Trophoblast cell (in vitro differentiated cells and primary cell): ENCODE measurements at regions not wholly inside any gene's neighbourhood (a gene's known extent, or its start where the extent isn't known, plus 50 kb on each side); places are given as distances from the start of the nearest gene placed in this dataset.

ENCODE experiments used
- DNase-seq, 2 donors: peaks; one replicate each; pipeline ENCODE4 v3.0.0-alpha.2; 2016
- H2AFZ ChIP-seq: 2 replicates; pipeline ENCODE4 v1.6.1; 2013; ENCODE audit warnings: low read length, moderate library complexity, mild to moderate bottlenecking; ENCODE audit not compliant: insufficient read depth, poor library complexity
- H2AK5ac ChIP-seq: 2 replicates; pipeline ENCODE4 v1.6.1; 2013; ENCODE audit warnings: mild to moderate bottlenecking, low read length
- H2BK120ac ChIP-seq: 2 replicates; pipeline ENCODE4 v1.6.1; 2013; ENCODE audit warnings: low read length, mild to moderate bottlenecking, moderate library complexity; ENCODE audit not compliant: insufficient read depth, poor library complexity
- H2BK12ac ChIP-seq: 2 replicates; pipeline ENCODE4 v1.6.1; 2013; ENCODE audit warnings: mild to moderate bottlenecking, low read length, moderate library complexity
- H2BK5ac ChIP-seq: 2 replicates; pipeline ENCODE4 v1.6.1; 2013; ENCODE audit warnings: low read length, low read depth, moderate library complexity, mild to moderate bottlenecking; ENCODE audit not compliant: poor library complexity
- H3K14ac ChIP-seq: 2 replicates; pipeline ENCODE4 v1.6.1; 2013; ENCODE audit warnings: mild to moderate bottlenecking, low read length
- H3K18ac ChIP-seq: 2 replicates; pipeline ENCODE4 v1.6.1; 2013; ENCODE audit warnings: mild to moderate bottlenecking, low read length
- H3K23ac ChIP-seq: 2 replicates; pipeline ENCODE4 v1.6.1; 2013; ENCODE audit warnings: low read length
- H3K27ac ChIP-seq: 2 replicates; pipeline ENCODE4 v1.5.1; 2013; ENCODE audit warnings: low read depth, mild to moderate bottlenecking, inconsistent platforms, low read length, moderate library complexity
- H3K27me3 ChIP-seq: 2 replicates; pipeline ENCODE4 v1.6.1; 2013; ENCODE audit warnings: inconsistent platforms, mild to moderate bottlenecking, low read length, moderate library complexity; ENCODE audit not compliant: insufficient read depth
- H3K36me3 ChIP-seq, 2 experiments: 1 replicate in 1 of 2; 2 replicates in 1 of 2; pipeline ENCODE4 v1.6.1; 2013; ENCODE audit warnings: low read length in 2 of 2, mild to moderate bottlenecking in 2 of 2, moderate library complexity in 1 of 2; ENCODE audit not compliant: insufficient read depth in 2 of 2, control insufficient read depth in 1 of 2
- H3K4ac ChIP-seq: 2 replicates; pipeline ENCODE4 v1.6.1; 2013; ENCODE audit warnings: low read depth, mild to moderate bottlenecking, low read length, moderate library complexity
- H3K4me1 ChIP-seq, 2 experiments: 1 replicate in 1 of 2; 2 replicates in 1 of 2; pipeline ENCODE4 v1.6.1; 2013; ENCODE audit warnings: low read length in 2 of 2, mild to moderate bottlenecking in 2 of 2, moderate library complexity in 1 of 2; ENCODE audit not compliant: insufficient read depth in 2 of 2, control insufficient read depth in 1 of 2
- H3K4me2 ChIP-seq: 2 replicates; pipeline ENCODE4 v1.6.1; 2013; ENCODE audit warnings: inconsistent platforms, mild to moderate bottlenecking, low read length, moderate library complexity
- H3K4me3 ChIP-seq: 2 replicates; pipeline ENCODE4 v1.5.1; 2013; ENCODE audit warnings: mild to moderate bottlenecking, low read depth, low read length, inconsistent platforms
- H3K79me1 ChIP-seq: one replicate; pipeline ENCODE4 v1.6.1; 2013; ENCODE audit warnings: low read length
- H3K79me2 ChIP-seq: 2 replicates; pipeline ENCODE4 v1.6.1; 2013; ENCODE audit warnings: low read length, mild to moderate bottlenecking; ENCODE audit not compliant: control insufficient read depth, insufficient read depth, poor library complexity
- H3K9ac ChIP-seq: 2 replicates; pipeline ENCODE4 v1.6.1; 2013; ENCODE audit warnings: mild to moderate bottlenecking, low read length
- H3K9me3 ChIP-seq: 2 replicates; pipeline ENCODE4 v1.6.1; 2013; ENCODE audit warnings: low read depth, mild to moderate bottlenecking, control low read depth, inconsistent platforms, low read length; ENCODE audit not compliant: insufficient read depth
- H4K12ac ChIP-seq: 2 replicates; pipeline ENCODE4 v1.6.1; 2013; ENCODE audit warnings: low read depth, mild to moderate bottlenecking, low read length, moderate library complexity
- H4K8ac ChIP-seq: 2 replicates; pipeline ENCODE4 v1.6.1; 2013; ENCODE audit warnings: low read depth, mild to moderate bottlenecking, low read length, moderate library complexity
- H4K91ac ChIP-seq: one replicate; pipeline ENCODE4 v1.6.1; 2013; ENCODE audit warnings: low read depth, mild to moderate bottlenecking, low read length, moderate library complexity
- WGBS: extraction: QIAGEN DNeasy Blood & Tissue Kit; methylation state at CpG from one replicate; pipeline ENCODE4 v1.1.7; 2013; ENCODE audit warnings: missing lambda C conversion rate; ENCODE audit not compliant: insufficient read length, insufficient coverage; ENCODE audit errors: extremely low coverage; 5-methylcytosine and 5-hydroxymethylcytosine counted together

- H2AK5ac ChIP-seq: no peak overlapping the region
- H3K14ac ChIP-seq: no peak overlapping the region
- H4K8ac ChIP-seq: no peak overlapping the region
- no peaks in the 10 kb centered on the region for H3K79me2 ChIP-seq
- H3K4me3 ChIP-seq: no peak overlapping the region
- no peaks in the 10 kb centered on the region for H3K36me3 ChIP-seq
- no peak overlapping the region for H3K18ac ChIP-seq
- no peak overlapping the region for H3K9ac ChIP-seq
- H3K9me3 ChIP-seq: peaks cover 3% of the 10 kb centered on the region
- H3K4me2 ChIP-seq: no peak overlapping the region
- H3K23ac ChIP-seq: no peak overlapping the region
- no peak for DNase-seq
- no peaks in the 10 kb centered on the region for H3K79me1 ChIP-seq
- H3K27ac ChIP-seq: no peak overlapping the region
- H3K4ac ChIP-seq: no peak overlapping the region
- H2BK120ac ChIP-seq: no peak overlapping the region
- no peaks in the 10 kb centered on the region for H3K4me1 ChIP-seq
- H4K12ac ChIP-seq: no peak overlapping the region
- no peak overlapping the region for H4K91ac ChIP-seq
- H2BK12ac ChIP-seq: no peak overlapping the region
- H2AFZ ChIP-seq: no peak overlapping the region
- H3K27me3 ChIP-seq: no peaks in the 10 kb centered on the region
- H2BK5ac ChIP-seq: no peak overlapping the region
Observed at GRCh38 chr12:22396735-22397134, 62.2 kb upstream of the ST8SIA1 start.

GRCh38 chr12:22396253-22396652 is 61.7 kb upstream of the ST8SIA1 start:
- H3K18ac ChIP-seq: no peak overlapping the region
- no peaks in the 10 kb centered on the region for H3K36me3 ChIP-seq
- WGBS: no CpG with 5 or more reads among the region's 1 CpG

GRCh38 chr12:22395666-22396065 is 61.2 kb upstream of the ST8SIA1 start:
- Histone ChIP-seq H3K18ac (no peak overlapping the region), H4K12ac (no peak overlapping the region), H3K9ac (no peak overlapping the region), H3K36me3 (no peaks in the 10 kb centered on the region), H3K79me2 (no peaks in the 10 kb centered on the region), H3K27me3 (no peaks in the 10 kb centered on the region), H3K14ac (no peak overlapping the region), H2BK5ac (no peak overlapping the region), H3K4me3 (no peak overlapping the region), H4K8ac (no peak overlapping the region), H3K4ac (no peak overlapping the region), H3K9me3 (peaks cover 1% of the 10 kb centered on the region), H3K4me2 (no peak overlapping the region), H3K4me1 (no peaks in the 10 kb centered on the region), H2AFZ (no peak overlapping the region), H4K91ac (no peak overlapping the region), H3K27ac (no peak overlapping the region), H2BK12ac (no peak overlapping the region), H3K79me1 (no peaks in the 10 kb centered on the region), H2BK120ac (no peak overlapping the region), H3K23ac (no peak overlapping the region), H2AK5ac (no peak overlapping the region)
- no peak for DNase-seq

More at GRCh38 chr12:22396253-22396652, 61.7 kb upstream of the ST8SIA1 start:
- Histone ChIP-seq H4K8ac (no peak overlapping the region), H3K4me2 (no peak overlapping the region), H3K27me3 (no peaks in the 10 kb centered on the region), H2BK12ac (no peak overlapping the region), H2AK5ac (no peak overlapping the region), H3K27ac (no peak overlapping the region), H2AFZ (no peak overlapping the region), H3K79me1 (no peaks in the 10 kb centered on the region), H3K4me3 (no peak overlapping the region), H4K12ac (no peak overlapping the region), H3K4ac (no peak overlapping the region), H3K14ac (no peak overlapping the region), H3K79me2 (no peaks in the 10 kb centered on the region), H3K4me1 (no peaks in the 10 kb centered on the region), H3K9me3 (peaks cover 3% of the 10 kb centered on the region), H2BK5ac (no peak overlapping the region), H2BK120ac (no peak overlapping the region), H3K23ac (no peak overlapping the region), H3K9ac (no peak overlapping the region), H4K91ac (no peak overlapping the region)
- DNase-seq: peak in 1 of 2 donors; percentile 21
